Limb (tissue), 2 donors: ENCODE measurements at regions not wholly inside any gene's neighbourhood (a gene's known extent, or its start where the extent isn't known, plus 50 kb on each side); places are given as distances from the start of the nearest gene placed in this dataset.
A peak's percentile ranks its signal among the peaks of the same experiment; 100 is the strongest.

Source experiments
- DNase-seq, 2 donors: peaks; one replicate each; pipeline ENCODE4 v3.0.0-alpha.2; 2016; ENCODE audit errors: extremely low spot score in 2 of 2

GRCh38 chr7:47691988-47692387 is 110.1 kb upstream of the TNS3 start:
- DNase-seq = no peak

- DNase-seq = no peak
Measured at GRCh38 chr7:47690902-47691558, 109.1 kb upstream of the TNS3 start.

GRCh38 chr7:47689558-47689957 is 107.6 kb upstream of the TNS3 start:
- DNase-seq = no peak

- peak in 1 of 2 donors; percentile 46 for DNase-seq
Measured at GRCh38 chr7:47688311-47689100, 106.6 kb upstream of the TNS3 start.

- DNase-seq = no peak
Measured at GRCh38 chr7:47685712-47686376, 103.9 kb upstream of the TNS3 start.

GRCh38 chr7:47685151-47685550 is 103.2 kb upstream of the TNS3 start:
- DNase-seq = no peak

GRCh38 chr7:47684728-47685127 is 102.8 kb upstream of the TNS3 start:
- DNase-seq = no peak

- DNase-seq = no peak
Measured at GRCh38 chr7:47683485-47683898, 101.6 kb upstream of the TNS3 start.

GRCh38 chr7:47682874-47683273 is 101.0 kb upstream of the TNS3 start:
- DNase-seq = no peak

GRCh38 chr7:47681249-47681810 is 99.4 kb upstream of the TNS3 start:
- no peak for DNase-seq

GRCh38 chr7:47678641-47679380 is 96.9 kb upstream of the TNS3 start:
- DNase-seq = no peak

GRCh38 chr7:47677664-47678063 is 95.8 kb upstream of the TNS3 start:
- DNase-seq = no peak

- no peak for DNase-seq
Measured at GRCh38 chr7:47677093-47677492, 95.2 kb upstream of the TNS3 start.

GRCh38 chr7:47672977-47673381 is 91.1 kb upstream of the TNS3 start:
- no peak for DNase-seq

GRCh38 chr7:47672271-47672791 is 90.4 kb upstream of the TNS3 start:
- DNase-seq = no peak

- DNase-seq = no peak
Measured at GRCh38 chr7:47671358-47671757, 89.4 kb upstream of the TNS3 start.

GRCh38 chr7:47670729-47671128 is 88.8 kb upstream of the TNS3 start:
- DNase-seq = no peak

- DNase-seq = no peak
Measured at GRCh38 chr7:47669901-47670384, 88.0 kb upstream of the TNS3 start.

GRCh38 chr7:47669178-47669891 is 87.4 kb upstream of the TNS3 start:
- DNase-seq = no peak

- no peak for DNase-seq
Measured at GRCh38 chr7:47666164-47666862, 84.4 kb upstream of the TNS3 start.
